GM19467 (cell line): ENCODE measurements at regions not wholly inside any gene's neighbourhood (a gene's known extent, or its start where the extent isn't known, plus 50 kb on each side); places are given as distances from the start of the nearest gene placed in this dataset.

ENCODE experiments used
- ATAC-seq: cut with Tn5 transposase; IDR thresholded peaks from one replicate; pipeline ENCODE4 v1.9.1; 2021; ENCODE audit warnings: mild to moderate bottlenecking, moderate library complexity; ENCODE audit not compliant: unreplicated experiment

GRCh38 chr3:94665922-94666321 is 603.1 kb downstream of the NSUN3 start:
- no peak for ATAC-seq

- no peak for ATAC-seq
These were observed 608.2 kb downstream of the NSUN3 start for GRCh38 chr3:94671078-94671477.

GRCh38 chr3:94673876-94674275 is 611.0 kb downstream of the NSUN3 start:
- no peak for ATAC-seq

GRCh38 chr3:94686208-94686607 is 623.3 kb downstream of the NSUN3 start:
- ATAC-seq: no peak

- ATAC-seq: no peak
These were observed 631.3 kb downstream of the NSUN3 start for GRCh38 chr3:94693997-94694640.

GRCh38 chr3:94694894-94695293 is 632.0 kb downstream of the NSUN3 start:
- no peak for ATAC-seq

GRCh38 chr3:94704467-94704866 is 641.6 kb downstream of the NSUN3 start:
- ATAC-seq: no peak

- no peak for ATAC-seq
These were observed 646.5 kb downstream of the NSUN3 start for GRCh38 chr3:94709249-94709902.

GRCh38 chr3:94714194-94714593 is 651.3 kb downstream of the NSUN3 start:
- no peak for ATAC-seq

- no peak for ATAC-seq
These were observed 653.6 kb downstream of the NSUN3 start for GRCh38 chr3:94716326-94717018.

GRCh38 chr3:94734206-94734605 is 671.3 kb downstream of the NSUN3 start:
- ATAC-seq: no peak

GRCh38 chr3:94735354-94735753 is 672.5 kb downstream of the NSUN3 start:
- no peak for ATAC-seq

GRCh38 chr3:94737116-94737515 is 674.3 kb downstream of the NSUN3 start:
- ATAC-seq: no peak

GRCh38 chr3:94739420-94739819 is 676.6 kb downstream of the NSUN3 start:
- no peak for ATAC-seq

GRCh38 chr3:94758751-94759150 is 695.9 kb downstream of the NSUN3 start:
- ATAC-seq: no peak

GRCh38 chr3:94772402-94772801 is 709.5 kb downstream of the NSUN3 start:
- ATAC-seq: no peak

GRCh38 chr3:94775746-94776145 is 712.9 kb downstream of the NSUN3 start:
- ATAC-seq: no peak

- ATAC-seq: no peak
These were observed 713.6 kb downstream of the NSUN3 start for GRCh38 chr3:94776401-94776915.

- no peak for ATAC-seq
These were observed 715.4 kb downstream of the NSUN3 start for GRCh38 chr3:94778289-94778688.

GRCh38 chr3:94778814-94779494 is 716.1 kb downstream of the NSUN3 start:
- no peak for ATAC-seq

- no peak for ATAC-seq
These were observed 716.8 kb downstream of the NSUN3 start for GRCh38 chr3:94779699-94780098.
